Mesenchymal stem cell (in vitro differentiated cells and primary cell): ENCODE measurements at regions not wholly inside any gene's neighbourhood (a gene's known extent, or its start where the extent isn't known, plus 50 kb on each side); places are given as distances from the start of the nearest gene placed in this dataset.

Source experiments
- DNase-seq: peaks from one replicate; pipeline ENCODE4 v3.0.0-alpha.2; 2013
- H2AFZ ChIP-seq: one replicate; pipeline ENCODE4 v1.6.1; 2013; ENCODE audit warnings: low read depth, mild to moderate bottlenecking, control low read depth, inconsistent platforms, low read length, moderate library complexity
- H2AK5ac ChIP-seq: 2 replicates; pipeline ENCODE4 v1.6.1; 2013; ENCODE audit warnings: low read length, moderate library complexity, mild to moderate bottlenecking, inconsistent platforms; ENCODE audit not compliant: severe bottlenecking
- H2BK120ac ChIP-seq: one replicate; pipeline ENCODE4 v1.6.1; 2013; ENCODE audit warnings: low read depth, mild to moderate bottlenecking, inconsistent platforms, low read length, moderate library complexity
- H2BK12ac ChIP-seq, 2 experiments: one replicate each; pipeline ENCODE4 v1.6.1; 2013; ENCODE audit warnings: inconsistent platforms in 2 of 2, low read length in 2 of 2, mild to moderate bottlenecking in 2 of 2, moderate library complexity in 2 of 2, control low read depth in 1 of 2
- H2BK15ac ChIP-seq: one replicate; pipeline ENCODE4 v1.6.1; 2013; ENCODE audit warnings: mild to moderate bottlenecking, low read depth, inconsistent platforms; ENCODE audit not compliant: poor library complexity, severe bottlenecking
- H2BK5ac ChIP-seq: 2 replicates; pipeline ENCODE4 v1.6.1; 2013; ENCODE audit warnings: low read depth, mild to moderate bottlenecking, low read length, control low read depth, inconsistent platforms; ENCODE audit not compliant: poor library complexity, severe bottlenecking
- H3K14ac ChIP-seq, 2 experiments: one replicate each; pipeline ENCODE4 v1.6.1; 2013; ENCODE audit warnings: inconsistent platforms in 2 of 2, low read length in 2 of 2, control low read depth in 1 of 2, mild to moderate bottlenecking in 1 of 2, moderate library complexity in 1 of 2
- H3K18ac ChIP-seq, 2 experiments: one replicate each; pipeline ENCODE4 v1.6.1; 2013; ENCODE audit warnings: inconsistent platforms in 2 of 2, low read length in 2 of 2, control low read depth in 1 of 2, low read depth in 1 of 2, mild to moderate bottlenecking in 1 of 2
- H3K23ac ChIP-seq, 2 experiments: one replicate each; pipeline ENCODE4 v1.6.1; 2013; ENCODE audit warnings: inconsistent platforms in 2 of 2, low read length in 2 of 2, mild to moderate bottlenecking in 2 of 2, moderate library complexity in 2 of 2, control low read depth in 1 of 2
- H3K27ac ChIP-seq: 2 replicates; pipeline ENCODE4 v1.5.1; 2013; ENCODE audit warnings: mild to moderate bottlenecking, moderate library complexity, low read length, control low read depth, inconsistent platforms; ENCODE audit not compliant: poor library complexity, severe bottlenecking
- H3K27me3 ChIP-seq, 2 experiments: 2 replicates each; pipeline versions ENCODE4 v1.6.1 to v1.7.0; 2013; ENCODE audit warnings: low read length in 2 of 2, mild to moderate bottlenecking in 2 of 2, moderate library complexity in 2 of 2, control low read depth in 1 of 2, inconsistent platforms in 1 of 2; ENCODE audit not compliant: control insufficient read depth in 1 of 2, insufficient read depth in 1 of 2
- H3K36me3 ChIP-seq, 2 experiments: 2 replicates each; pipeline versions ENCODE4 v1.6.1 to v1.7.0; 2013; ENCODE audit warnings: low read length in 2 of 2, control low read depth in 1 of 2, inconsistent platforms in 1 of 2, low read depth in 1 of 2, mild to moderate bottlenecking in 1 of 2; ENCODE audit not compliant: insufficient read depth in 2 of 2, control insufficient read depth in 1 of 2
- H3K4ac ChIP-seq, 2 experiments: one replicate each; pipeline ENCODE4 v1.6.1; 2013; ENCODE audit warnings: inconsistent platforms in 2 of 2, low read length in 2 of 2, mild to moderate bottlenecking in 2 of 2, moderate library complexity in 2 of 2, control low read depth in 1 of 2, low read depth in 1 of 2
- H3K4me1 ChIP-seq: 2 replicates; pipeline ENCODE4 v1.6.1; 2013; ENCODE audit warnings: low read depth, low read length, control low read depth; ENCODE audit not compliant: control insufficient read depth, insufficient read depth
- H3K4me2 ChIP-seq: 2 replicates; pipeline ENCODE4 v1.6.1; 2013; ENCODE audit warnings: low read length, mild to moderate bottlenecking, inconsistent platforms; ENCODE audit not compliant: poor library complexity, severe bottlenecking
- H3K4me3 ChIP-seq, 2 experiments: 2 replicates each; pipeline versions ENCODE4 v1.5.1 to v1.7.0; 2013; ENCODE audit warnings: low read length in 2 of 2, mild to moderate bottlenecking in 2 of 2, control low read depth in 1 of 2, low read depth in 1 of 2; ENCODE audit not compliant: insufficient read depth in 1 of 2
- H3K79me1 ChIP-seq: replicated peaks from 2 replicates; pipeline ENCODE4 v1.6.1; 2013; ENCODE audit warnings: mild to moderate bottlenecking, control low read depth, low read length, inconsistent platforms; ENCODE audit not compliant: poor library complexity, severe bottlenecking
- H3K9ac ChIP-seq: 2 replicates; pipeline ENCODE4 v1.7.0; 2013; ENCODE audit warnings: mild to moderate bottlenecking, low read length, moderate library complexity
- H3K9me3 ChIP-seq: 2 replicates; pipeline ENCODE4 v1.7.0; 2013; ENCODE audit warnings: mild to moderate bottlenecking, low read length; ENCODE audit not compliant: control insufficient read depth
- H4K8ac ChIP-seq: one replicate; pipeline ENCODE4 v1.6.1; 2013; ENCODE audit warnings: inconsistent platforms, mild to moderate bottlenecking, low read length, moderate library complexity
- H4K91ac ChIP-seq: one replicate; pipeline ENCODE4 v1.6.1; 2013; ENCODE audit warnings: mild to moderate bottlenecking, low read length, inconsistent platforms
- WGBS: methylation state at CpG from one replicate; pipeline ENCODE4 v1.1.7; 2013; ENCODE audit warnings: mixed read lengths; 5-methylcytosine and 5-hydroxymethylcytosine counted together

- Histone ChIP-seq H3K18ac (no peak overlapping the region), H3K4me3 (no peak overlapping the region), H4K91ac (no peak overlapping the region), H4K8ac (no peak overlapping the region), H3K4ac (no peak overlapping the region), H3K36me3 (no peaks in the 10 kb centered on the region), H2AFZ (no peak overlapping the region), H3K4me2 (no peak overlapping the region), H3K9me3 (no peaks in the 10 kb centered on the region), H3K27me3 (no peaks in the 10 kb centered on the region), H2BK5ac (no peak overlapping the region), H3K27ac (no peak overlapping the region), H2BK12ac (no peak overlapping the region), H3K9ac (no peak overlapping the region), H3K23ac (no peak overlapping the region), H2BK15ac (no peak overlapping the region), H2BK120ac (no peak overlapping the region), H3K14ac (no peak overlapping the region), H3K79me1 (no peaks in the 10 kb centered on the region), H2AK5ac (no peak overlapping the region), H3K4me1 (peaks cover 25% of the 10 kb centered on the region)
- WGBS = 84% methylated on average over 5 of the region's 5 CpGs
- DNase-seq = no peak
Observed at GRCh38 chr14:76933515-76933914, 95.0 kb downstream of the IRF2BPL start.

- peaks cover 19% of the 10 kb centered on the region for H3K4me1 ChIP-seq
- no peaks in the 10 kb centered on the region for H3K79me1 ChIP-seq
- H3K27ac ChIP-seq = no peak overlapping the region
- no peak overlapping the region for H2BK120ac ChIP-seq
- no peak overlapping the region for H3K4me3 ChIP-seq
- peak overlapping the region in 1 of 2 experiments; percentile 25 for H3K23ac ChIP-seq
- no peak overlapping the region for H2AFZ ChIP-seq
- H3K9me3 ChIP-seq = no peaks in the 10 kb centered on the region
- H3K4me2 ChIP-seq = no peak overlapping the region
- H2BK12ac ChIP-seq = peak overlapping the region in 1 of 2 experiments; percentile 37
- peak overlapping the region in 1 of 2 experiments; percentile 53 for H3K18ac ChIP-seq
- DNase-seq = no peak
- H3K27me3 ChIP-seq = no peaks in the 10 kb centered on the region
- H3K36me3 ChIP-seq = no peaks in the 10 kb centered on the region
- H4K91ac ChIP-seq = peak overlapping the region; percentile 37
- H3K4ac ChIP-seq = peak overlapping the region in 1 of 2 experiments; percentile 21
- H2BK5ac ChIP-seq = no peak overlapping the region
- H2AK5ac ChIP-seq = no peak overlapping the region
- no peak overlapping the region for H3K9ac ChIP-seq
- WGBS = 90% methylated on average over 7 of the region's 9 CpGs
- H3K14ac ChIP-seq = no peak overlapping the region
- H2BK15ac ChIP-seq = no peak overlapping the region
- H4K8ac ChIP-seq = no peak overlapping the region
Observed at GRCh38 chr14:76931631-76932402, 96.7 kb downstream of the IRF2BPL start.

- no peak overlapping the region for H3K4me3 ChIP-seq
- H3K18ac ChIP-seq = no peak overlapping the region
- H2BK5ac ChIP-seq = no peak overlapping the region
- H3K4ac ChIP-seq = no peak overlapping the region
- no peak overlapping the region for H3K4me2 ChIP-seq
- H3K27ac ChIP-seq = no peak overlapping the region
- H3K23ac ChIP-seq = no peak overlapping the region
- no peaks in the 10 kb centered on the region for H3K27me3 ChIP-seq
- H3K4me1 ChIP-seq = peaks cover 20% of the 10 kb centered on the region
- no peak overlapping the region for H2AFZ ChIP-seq
- no peaks in the 10 kb centered on the region for H3K79me1 ChIP-seq
- H3K36me3 ChIP-seq = no peaks in the 10 kb centered on the region
- no peak overlapping the region for H2BK120ac ChIP-seq
- H3K9me3 ChIP-seq = no peaks in the 10 kb centered on the region
- no peak overlapping the region for H2BK15ac ChIP-seq
- H3K14ac ChIP-seq = no peak overlapping the region
- H3K9ac ChIP-seq = no peak overlapping the region
- no peak overlapping the region for H4K91ac ChIP-seq
- no peak overlapping the region for H2AK5ac ChIP-seq
- WGBS = 96% methylated on average over 9 of the region's 9 CpGs
- peak overlapping the region in 1 of 2 experiments; percentile 47 for H2BK12ac ChIP-seq
- DNase-seq = no peak
- no peak overlapping the region for H4K8ac ChIP-seq
Observed at GRCh38 chr14:76930549-76930948, 98.0 kb downstream of the IRF2BPL start.

GRCh38 chr14:76929927-76930326 lies 98.6 kb downstream of the IRF2BPL start:
- Histone ChIP-seq H3K27ac (no peak overlapping the region), H3K4me3 (no peak overlapping the region), H3K23ac (no peak overlapping the region), H4K91ac (no peak overlapping the region), H3K14ac (no peak overlapping the region), H2BK12ac (peak overlapping the region in 1 of 2 experiments; percentile 90), H3K36me3 (no peaks in the 10 kb centered on the region), H2AK5ac (peak overlapping the region; percentile 17), H3K4me2 (no peak overlapping the region), H2BK15ac (no peak overlapping the region), H2BK120ac (no peak overlapping the region), H3K18ac (peak overlapping the region; percentile 0 to 18), H2BK5ac (no peak overlapping the region), H4K8ac (peak overlapping the region; percentile 85), H3K9ac (no peak overlapping the region), H3K4ac (no peak overlapping the region), H3K27me3 (no peaks in the 10 kb centered on the region), H3K4me1 (peaks cover 21% of the 10 kb centered on the region), H3K9me3 (no peaks in the 10 kb centered on the region), H3K79me1 (no peaks in the 10 kb centered on the region), H2AFZ (no peak overlapping the region)
- peak; percentile 67 for DNase-seq
- WGBS = 40% methylated on average over 5 of the region's 8 CpGs
